HEK293 (cell line): ENCODE measurements at regions not wholly inside any gene's neighbourhood (a gene's known extent, or its start where the extent isn't known, plus 50 kb on each side); places are given as distances from the start of the nearest gene placed in this dataset.

Source experiments
- CTCF ChIA-PET: fragments of 350-600 bp; formaldehyde crosslinking; extraction: SDS; loops from one replicate; lab custom pipeline; 2021; ENCODE audit warnings: antibody characterized with exemption; lab: Yijun Ruan, JAX
- POLR2A ChIA-PET: fragments of 300-600 bp; formaldehyde crosslinking; extraction: SDS; loops from one replicate; lab custom pipeline; 2020; ENCODE audit warnings: antibody characterized with exemption, inconsistent platforms; lab: Yijun Ruan, JAX
- H3K27ac ChIP-seq: fragments of 200-500 bp; sonication (Bioruptor generic); 2 replicates; pipeline ENCODE4 v1.5.1; 2014; ENCODE audit warnings: low read depth, low read length, control low read depth, inconsistent platforms; ENCODE audit errors: extremely low read depth
- H3K36me3 ChIP-seq, 2 experiments: fragments of 200-500 bp in 1 of 2; sonication (Bioruptor generic) in 1 of 2; 1 replicate in 1 of 2; 2 replicates in 1 of 2; pipeline ENCODE4 v1.5.1; 2014 to 2017; ENCODE audit warnings: inconsistent platforms in 2 of 2, low read length in 2 of 2; ENCODE audit not compliant: control insufficient read depth in 2 of 2, insufficient read depth in 1 of 2
- H3K4me1 ChIP-seq: fragments of 200-500 bp; sonication (Bioruptor generic); 2 replicates; pipeline ENCODE4 v1.5.1; 2014; ENCODE audit warnings: mild to moderate bottlenecking, low read length, inconsistent platforms; ENCODE audit not compliant: control insufficient read depth, insufficient read depth
- H3K4me3 ChIP-seq: 2 replicates; pipeline ENCODE4 v1.5.1; 2011; ENCODE audit warnings: low read depth, mild to moderate bottlenecking, control low read depth, low read length, moderate library complexity
- H3K9me3 ChIP-seq: fragments of 200-500 bp; sonication (Bioruptor generic); 2 replicates; pipeline ENCODE4 v1.5.1; 2014; ENCODE audit warnings: low read depth, low read length, inconsistent platforms; ENCODE audit not compliant: control insufficient read depth, insufficient read depth
- GLI4 ChIP-seq: fragments of 450-650 bp; formaldehyde crosslinking; IDR thresholded peaks from 2 replicates; pipeline ENCODE4 v1.5.1; 2016; ENCODE audit warnings: missing biosample characterization, missing genetic modification characterization
- HOXA7 ChIP-seq: sonication (generic); formaldehyde crosslinking; IDR thresholded peaks from 2 replicates; pipeline ENCODE4 v1.8.1; 2022; ENCODE audit warnings: missing genetic modification reagents, borderline replicate concordance
- KLF1 ChIP-seq: fragments of 450-650 bp; formaldehyde crosslinking; IDR thresholded peaks from 2 replicates; pipeline ENCODE4 v1.5.1; 2016; ENCODE audit warnings: missing biosample characterization, missing genetic modification characterization
- KLF10 ChIP-seq: fragments of 450-650 bp; IDR thresholded peaks from 2 replicates; pipeline ENCODE4 v1.5.1; 2018; ENCODE audit warnings: missing biosample characterization, mild to moderate bottlenecking, missing genetic modification characterization
- PBX3 ChIP-seq: sonication (generic); formaldehyde crosslinking; IDR thresholded peaks from 2 replicates; pipeline ENCODE4 v1.8.1; 2022; ENCODE audit warnings: mild to moderate bottlenecking, moderate library complexity, missing genetic modification reagents
- PRDM1 ChIP-seq: fragments of 450-650 bp; formaldehyde crosslinking; IDR thresholded peaks from 2 replicates; pipeline ENCODE4; 2016; ENCODE audit warnings: missing biosample characterization, missing genetic modification characterization
- PRDM10 ChIP-seq: fragments of 450-650 bp; formaldehyde crosslinking; IDR thresholded peaks from 2 replicates; pipeline ENCODE4 v1.5.1; 2016; ENCODE audit warnings: missing biosample characterization, missing genetic modification characterization
- PRDM6 ChIP-seq: fragments of 450-650 bp; formaldehyde crosslinking; IDR thresholded peaks from 2 replicates; pipeline ENCODE4 v1.5.1; 2017; ENCODE audit warnings: missing biosample characterization, missing genetic modification characterization
- SCRT1 ChIP-seq: fragments of 450-650 bp; formaldehyde crosslinking; IDR thresholded peaks from 2 replicates; pipeline ENCODE4 v1.5.1; 2016; ENCODE audit warnings: missing biosample characterization, missing genetic modification characterization, borderline replicate concordance
- SP2 ChIP-seq: fragments of 450-650 bp; formaldehyde crosslinking; IDR thresholded peaks from 2 replicates; pipeline ENCODE4 v1.5.1; 2016; ENCODE audit warnings: missing biosample characterization, missing genetic modification characterization
- ZBTB10 ChIP-seq: fragments of 450-650 bp; formaldehyde crosslinking; IDR thresholded peaks from 2 replicates; pipeline ENCODE4 v1.5.1; 2016; ENCODE audit warnings: missing biosample characterization, missing genetic modification characterization
- ZNF169 ChIP-seq: fragments of 450-650 bp; formaldehyde crosslinking; IDR thresholded peaks from 2 replicates; pipeline ENCODE4 v1.5.1; 2016; ENCODE audit warnings: missing biosample characterization, missing genetic modification characterization
- ZNF175 ChIP-seq: fragments of 450-650 bp; formaldehyde crosslinking; IDR thresholded peaks from 2 replicates; pipeline ENCODE4 v1.5.1; 2016; ENCODE audit warnings: missing biosample characterization, missing genetic modification characterization
- ZNF223 ChIP-seq: fragments of 450-650 bp; formaldehyde crosslinking; IDR thresholded peaks from 2 replicates; pipeline ENCODE4 v1.5.1; 2016; ENCODE audit warnings: missing biosample characterization, missing genetic modification characterization
- ZNF239 ChIP-seq: fragments of 450-650 bp; formaldehyde crosslinking; IDR thresholded peaks from 2 replicates; pipeline ENCODE4 v1.5.1; 2016; ENCODE audit warnings: missing biosample characterization, missing genetic modification characterization
- ZNF311 ChIP-seq: fragments of 450-650 bp; formaldehyde crosslinking; IDR thresholded peaks from 2 replicates; pipeline ENCODE4 v1.5.1; 2017; ENCODE audit warnings: missing biosample characterization, missing genetic modification characterization, borderline replicate concordance
- ZNF350 ChIP-seq: fragments of 450-650 bp; formaldehyde crosslinking; IDR thresholded peaks from 2 replicates; pipeline ENCODE4 v1.5.0; 2017; ENCODE audit warnings: missing biosample characterization, mild to moderate bottlenecking, missing genetic modification characterization
- ZNF37A ChIP-seq: fragments of 450-650 bp; IDR thresholded peaks from 2 replicates; pipeline ENCODE4 v1.5.1; 2018; ENCODE audit warnings: missing biosample characterization, missing genetic modification characterization
- ZNF391 ChIP-seq: fragments of 450-650 bp; formaldehyde crosslinking; IDR thresholded peaks from 2 replicates; pipeline ENCODE4 v1.5.1; 2016; ENCODE audit warnings: low read depth, missing biosample characterization, missing genetic modification characterization, borderline replicate concordance
- ZNF394 ChIP-seq: fragments of 450-650 bp; formaldehyde crosslinking; IDR thresholded peaks from 2 replicates; pipeline ENCODE4 v1.5.1; 2016; ENCODE audit warnings: missing biosample characterization, missing genetic modification characterization, mild to moderate bottlenecking, moderate library complexity, borderline replicate concordance
- ZNF423 ChIP-seq: fragments of 450-650 bp; formaldehyde crosslinking; IDR thresholded peaks from 2 replicates; pipeline ENCODE4 v1.5.1; 2016; ENCODE audit warnings: missing biosample characterization, missing genetic modification characterization
- ZNF521 ChIP-seq: fragments of 450-650 bp; formaldehyde crosslinking; IDR thresholded peaks from 2 replicates; pipeline ENCODE4 v1.5.1; 2017; ENCODE audit warnings: missing biosample characterization, mild to moderate bottlenecking, missing genetic modification characterization
- ZNF530 ChIP-seq: fragments of 450-650 bp; formaldehyde crosslinking; IDR thresholded peaks from 2 replicates; pipeline ENCODE4 v1.5.1; 2016; ENCODE audit warnings: low read depth, missing biosample characterization, missing genetic modification characterization
- ZNF544 ChIP-seq: fragments of 450-650 bp; formaldehyde crosslinking; IDR thresholded peaks from 2 replicates; pipeline ENCODE4 v1.5.0; 2017; ENCODE audit warnings: missing biosample characterization, missing genetic modification characterization
- ZNF558 ChIP-seq: fragments of 450-650 bp; formaldehyde crosslinking; IDR thresholded peaks from 2 replicates; pipeline ENCODE4 v1.5.1; 2016; ENCODE audit warnings: missing biosample characterization, missing genetic modification characterization
- ZNF585B ChIP-seq: fragments of 450-650 bp; formaldehyde crosslinking; IDR thresholded peaks from 2 replicates; pipeline ENCODE4 v1.5.1; 2016; ENCODE audit warnings: missing biosample characterization, missing genetic modification characterization
- ZNF747 ChIP-seq: fragments of 450-650 bp; formaldehyde crosslinking; IDR thresholded peaks from 2 replicates; pipeline ENCODE4 v1.5.1; 2016; ENCODE audit warnings: missing biosample characterization, missing genetic modification characterization
- ZNF777 ChIP-seq: fragments of 450-650 bp; formaldehyde crosslinking; IDR thresholded peaks from 2 replicates; pipeline ENCODE4 v1.5.1; 2017; ENCODE audit warnings: missing biosample characterization, missing genetic modification characterization, borderline replicate concordance
- ZNF843 ChIP-seq: fragments of 450-650 bp; formaldehyde crosslinking; IDR thresholded peaks from 2 replicates; pipeline ENCODE4 v1.5.1; 2016; ENCODE audit warnings: missing biosample characterization, missing genetic modification characterization

GRCh38 chr12:13843841-13844240 is 137.6 kb downstream of the GRIN2B start:
- TF ChIP-seq ZNF423 (tag by site-specific recombination) (no peak), ZNF521 (tag by site-specific recombination) (no peak), ZNF311 (no peak), ZNF530 (tag by site-specific recombination) (no peak), ZNF394 (tag by site-specific recombination) (no peak), ZBTB10 (tag by site-specific recombination) (no peak), ZNF37A (no peak), ZNF239 (no peak), ZNF777 (tag by site-specific recombination) (no peak), ZNF544 (no peak), ZNF169 (tag by site-specific recombination) (no peak), ZNF391 (tag by site-specific recombination) (no peak), GLI4 (tag by site-specific recombination) (no peak)
- Histone ChIP-seq H3K9me3 (no peaks in the 10 kb centered on the region), H3K27ac (no peak overlapping the region), H3K36me3 (no peaks in the 10 kb centered on the region), H3K4me3 (no peak overlapping the region), H3K4me1 (no peaks in the 10 kb centered on the region)
- CTCF ChIA-PET, result interaction anchor here (1.8 kb wide), 1 partner anchor 20 kb away, joined by 7 read pairs; no protein-coding TSS in a partner anchor
- POLR2A ChIA-PET, result no interaction called here

- no peaks in the 10 kb centered on the region for H3K9me3 ChIP-seq
- H3K4me1 ChIP-seq, result no peaks in the 10 kb centered on the region
- ChIA-PET POLR2A (no interaction called here), CTCF (no interaction called here)
- no peak overlapping the region for H3K4me3 ChIP-seq
- no peaks in the 10 kb centered on the region for H3K36me3 ChIP-seq
- TF ChIP-seq ZNF350 (no peak), PBX3 (CRISPR knock-in tag) (no peak), ZNF585B (no peak), ZNF747 (tag by site-specific recombination) (no peak), ZNF223 (no peak), ZNF843 (tag by site-specific recombination) (no peak), HOXA7 (CRISPR knock-in tag) (no peak), SP2 (no peak), KLF1 (no peak), KLF10 (no peak), SCRT1 (no peak), PRDM10 (tag by site-specific recombination) (no peak), PRDM1 (tag by site-specific recombination) (no peak), ZNF175 (tag by site-specific recombination) (no peak), PRDM6 (tag by site-specific recombination) (no peak), ZNF558 (tag by site-specific recombination) (no peak), ZNF239 (no peak)
- H3K27ac ChIP-seq, result no peak overlapping the region
Measured at GRCh38 chr12:13841358-13841757, 140.0 kb downstream of the GRIN2B start.
